HepG2 (cell line): ENCODE measurements at regions not wholly inside any gene's neighbourhood (a gene's known extent, or its start where the extent isn't known, plus 50 kb on each side); places are given as distances from the start of the nearest gene placed in this dataset.

ENCODE experiments used
- ATAC-seq: fragments of 200-7000 bp; cut with Tn5 transposase; 3 replicates; pipeline ENCODE4 v1.9.1; 2020; ENCODE audit warnings: mild to moderate bottlenecking, moderate library complexity
- BruUV-seq: library from RNA; stranded (reverse); fragments of 400-500 nt; replicated peaks from 2 replicates; lab custom pipeline; 2021; lab: Mats Ljungman, UMichigan
- CTCF ChIA-PET: fragments of 300-600 bp; formaldehyde crosslinking; extraction: SDS; loops from one replicate; lab custom pipeline; 2021; ENCODE audit warnings: low total read pairs, inconsistent platforms, low intra/inter-chr PET ratio; lab: Yijun Ruan, JAX
- POLR2A ChIA-PET: fragments of 350-600 bp; sonication (Branson Sonifier 250); formaldehyde crosslinking; loops from one replicate; lab custom pipeline; 2020; ENCODE audit warnings: antibody characterized with exemption, inconsistent platforms; lab: Yijun Ruan, JAX
- DNase-seq: peaks from one replicate; pipeline ENCODE4 v3.0.0-alpha.2; 2015; ENCODE audit warnings: low spot score
- FAIRE-seq: peaks from 3 replicates; lab custom pipeline; 2011; peaks lifted over from hg19 to GRCh38; lab: Jason Lieb, UNC
- H2AFZ ChIP-seq: one replicate; pipeline ENCODE4 v1.6.1; 2011; ENCODE audit warnings: low read length, inconsistent platforms
- H3K27ac ChIP-seq: fragments of 300-600 bp; 3 replicates; pipeline ENCODE4 v1.8.0; 2011; ENCODE audit warnings: mixed run types, mild to moderate bottlenecking, mixed read lengths, low read length, inconsistent platforms; ENCODE audit not compliant: insufficient read depth; ENCODE audit errors: extremely low read length
- H3K27me3 ChIP-seq, 2 experiments: fragments of 200-600 bp in 1 of 2; 2 replicates in 1 of 2; 3 replicates in 1 of 2; pipeline versions ENCODE4 v1.6.0 to v1.8.0; 2011; ENCODE audit warnings: low read length in 2 of 2, mild to moderate bottlenecking in 2 of 2, moderate library complexity in 2 of 2, inconsistent platforms in 1 of 2; ENCODE audit not compliant: insufficient read depth in 2 of 2, control insufficient read depth in 1 of 2
- H3K36me3 ChIP-seq, 2 experiments: fragments of 200-600 bp in 1 of 2; replicated peaks in 1 of 2; 2 replicates in 1 of 2; 3 replicates in 1 of 2; pipeline versions ENCODE4 v1.5.1 to v1.8.0; 2011; ENCODE audit warnings: low read length in 2 of 2, inconsistent platforms in 1 of 2; ENCODE audit not compliant: insufficient read depth in 2 of 2, control insufficient read depth in 1 of 2
- H3K4me1 ChIP-seq: 2 replicates; pipeline ENCODE4 v1.5.1; 2012; ENCODE audit warnings: low read length, inconsistent platforms; ENCODE audit not compliant: insufficient read depth
- H3K4me2 ChIP-seq: 2 replicates; pipeline ENCODE4 v1.6.0; 2011; ENCODE audit warnings: low read depth, low read length, inconsistent platforms
- H3K4me3 ChIP-seq, 3 experiments: fragments of 200-600 bp in 1 of 3; sonication (generic), shearing (Covaris generic) in 1 of 3; replicated peaks in 1 of 3; 2 replicates each; pipeline ENCODE4 v1.5.1; 2011 to 2016; ENCODE audit warnings: low read length in 3 of 3, inconsistent platforms in 2 of 3, low read depth in 2 of 3, mild to moderate bottlenecking in 2 of 3, control low read depth in 1 of 3, mixed read lengths in 1 of 3; ENCODE audit not compliant: insufficient read depth in 1 of 3
- H3K79me2 ChIP-seq: one replicate; pipeline ENCODE4 v1.6.1; 2011; ENCODE audit warnings: low read length, inconsistent platforms; ENCODE audit not compliant: insufficient read depth
- H3K9ac ChIP-seq: 2 replicates; pipeline ENCODE4 v1.6.0; 2011; ENCODE audit warnings: mild to moderate bottlenecking, low read depth, low read length, inconsistent platforms; ENCODE audit not compliant: insufficient read depth
- H3K9me3 ChIP-seq: 2 replicates; pipeline ENCODE4 v1.5.1; 2012; ENCODE audit warnings: mild to moderate bottlenecking, low read length
- H4K20me1 ChIP-seq: 2 replicates; pipeline ENCODE4 v1.6.0; 2011; ENCODE audit warnings: inconsistent platforms, mild to moderate bottlenecking, low read length, moderate library complexity; ENCODE audit not compliant: insufficient read depth
- AGO1 ChIP-seq: fragments of 200-400 bp; formaldehyde crosslinking; IDR thresholded peaks from 2 replicates; pipeline ENCODE4 v1.6.1; 2017; ENCODE audit warnings: mild to moderate bottlenecking, low read depth, low read length, moderate library complexity; ENCODE audit not compliant: poor library complexity, severe bottlenecking
- ATAD3A ChIP-seq: sonication (generic); formaldehyde crosslinking; IDR thresholded peaks from 2 replicates; pipeline ENCODE4 v1.4.0; 2020; ENCODE audit warnings: missing genetic modification reagents
- ATRX ChIP-seq: sonication (generic); formaldehyde crosslinking; IDR thresholded peaks from 2 replicates; pipeline ENCODE4 v1.4.0; 2020; ENCODE audit warnings: missing genetic modification reagents, borderline replicate concordance
- CBX2 ChIP-seq, 2 experiments: fragments of 200-600 bp in 1 of 2; sonication (generic); formaldehyde crosslinking in 1 of 2; IDR thresholded peaks; 2 replicates each; pipeline versions ENCODE4 v1.7.0 to v1.8.1; 2018 to 2022; ENCODE audit warnings: low read depth in 2 of 2, low read length in 1 of 2, mild to moderate bottlenecking in 1 of 2, missing genetic modification reagents in 1 of 2
- HIC2 ChIP-seq: sonication (generic); formaldehyde crosslinking; IDR thresholded peaks from 2 replicates; pipeline ENCODE4 v1.9.0; 2022; ENCODE audit warnings: low read depth, missing genetic modification reagents
- HIVEP1 ChIP-seq: sonication (generic); formaldehyde crosslinking; IDR thresholded peaks from 2 replicates; pipeline ENCODE4 v1.4.0; 2020; ENCODE audit warnings: mild to moderate bottlenecking, missing genetic modification reagents
- JUNB ChIP-seq: sonication (generic); formaldehyde crosslinking; IDR thresholded peaks from 2 replicates; pipeline ENCODE4 v1.8.0; 2022; ENCODE audit warnings: missing genetic modification reagents, mild to moderate bottlenecking, borderline replicate concordance
- KAT8 ChIP-seq: IDR thresholded peaks from 2 replicates; pipeline ENCODE4 v1.6.1; 2016; ENCODE audit warnings: missing genetic modification reagents, missing compliant biosample characterization
- PRDM4 ChIP-seq: sonication (generic); formaldehyde crosslinking; IDR thresholded peaks from 2 replicates; pipeline ENCODE4 v1.9.0; 2021; ENCODE audit warnings: missing genetic modification reagents, borderline replicate concordance
- SYNCRIP ChIP-seq: fragments of 200-400 bp; formaldehyde crosslinking; IDR thresholded peaks from 2 replicates; pipeline ENCODE4 v1.6.1; 2018; ENCODE audit warnings: mild to moderate bottlenecking, low read depth, low read length; ENCODE audit not compliant: insufficient read depth
- TGIF2 ChIP-seq: IDR thresholded peaks from 2 replicates; pipeline ENCODE4 v1.6.1; 2016; ENCODE audit warnings: control low read depth, missing compliant biosample characterization
- ZNF101 ChIP-seq: sonication (generic); formaldehyde crosslinking; IDR thresholded peaks from 2 replicates; pipeline ENCODE4 v1.4.0; 2020; ENCODE audit warnings: mild to moderate bottlenecking, low read depth, missing genetic modification reagents, borderline replicate concordance
- ZNF543 ChIP-seq: sonication (generic); formaldehyde crosslinking; IDR thresholded peaks from 2 replicates; pipeline ENCODE4 v1.4.0; 2020; ENCODE audit warnings: mild to moderate bottlenecking, missing genetic modification reagents
- ZNF782 ChIP-seq: sonication (generic); formaldehyde crosslinking; IDR thresholded peaks from 2 replicates; pipeline ENCODE4 v1.4.0; 2020; ENCODE audit warnings: missing genetic modification reagents, mild to moderate bottlenecking, borderline replicate concordance
- in situ Hi-C: cut with HindIII; loops from 2 replicates; pipeline ENCODE4 v1.10.0; 2017; ENCODE audit warnings: low pct_unique_long_range_greater_than_20kb; ENCODE audit not compliant: extremely low pct_ligation_motif_present
- intact Hi-C: fragments of 100-400 bp; cut with micrococcal nuclease; formaldehyde crosslinking; loops from one replicate; pipeline ENCODE4 v1.10.0; 2022; ENCODE audit not compliant: unreplicated experiment
- TF ChIP-seq, protein P1 (sequence below): sonication (generic); formaldehyde crosslinking; IDR thresholded peaks from 2 replicates; pipeline ENCODE4 v1.4.0; 2020; ENCODE audit warnings: missing genetic modification reagents
- TF ChIP-seq, protein P2 (sequence below): sonication (generic); formaldehyde crosslinking; conservative IDR thresholded peaks from 2 replicates; pipeline ENCODE4 v1.8.0; 2022; ENCODE audit warnings: missing genetic modification reagents

DNA sequence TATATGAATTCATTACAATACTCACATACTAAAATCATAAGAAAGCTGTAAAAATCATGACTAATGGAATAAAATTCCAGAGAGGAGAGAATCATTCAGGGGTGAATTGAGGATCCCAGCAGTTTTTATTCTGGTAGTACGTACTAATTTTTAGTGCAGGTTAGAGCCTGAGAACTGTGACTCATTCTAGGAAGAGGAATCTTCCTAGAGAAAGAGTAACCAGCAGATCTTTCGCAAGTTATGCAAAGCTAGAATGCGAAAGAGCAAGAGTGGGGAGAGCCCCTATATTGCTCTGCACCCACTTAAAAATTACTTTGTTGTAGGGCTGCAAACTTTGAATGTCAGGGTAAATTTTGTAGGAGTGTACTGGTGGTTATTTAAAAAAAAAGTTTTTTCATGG lies 303.6 kb upstream of the ARPP21 start (continued):
- TF ChIP-seq HIC2 (CRISPR knock-in tag) (no peak), ZNF543 (no peak), ATRX (no peak), CBX2 (IDR thresholded peaks at IDR 0.05; ENCODE audit: low read depth, low read length) (no peak), CBX2 (CRISPR knock-in tag; IDR thresholded peaks at IDR 0.05; ENCODE audit: low read depth) (no peak), SYNCRIP (no peak), TGIF2 (CRISPR knock-in tag) (no peak), KAT8 (CRISPR knock-in tag) (no peak), AGO1 (no peak), ZNF782 (no peak), ATAD3A (no peak)

- Histone ChIP-seq H3K27ac (no peak overlapping the region), H4K20me1 (no peaks in the 10 kb centered on the region), H3K4me2 (no peak overlapping the region), H3K27me3 (no peaks in the 10 kb centered on the region), H3K9me3 (peaks cover 70% of the 10 kb centered on the region), H3K36me3 (no peaks in the 10 kb centered on the region), H3K9ac (no peak overlapping the region), H3K79me2 (no peaks in the 10 kb centered on the region), H2AFZ (no peak overlapping the region), H3K4me3 (no peak overlapping the region), H3K4me1 (no peaks in the 10 kb centered on the region)
- ATAC-seq (no peak), DNase-seq (no peak), FAIRE-seq (no peak)
- intact Hi-C loops, result no loop called here
- POLR2A ChIA-PET, result no interaction called here
- BruUV-seq, result no TSS peak
- in situ Hi-C loops, result no loop called here
- CTCF ChIA-PET, result no interaction called here
- TF ChIP-seq HIVEP1, result no peak
- TF ChIP-seq, protein P1, sequence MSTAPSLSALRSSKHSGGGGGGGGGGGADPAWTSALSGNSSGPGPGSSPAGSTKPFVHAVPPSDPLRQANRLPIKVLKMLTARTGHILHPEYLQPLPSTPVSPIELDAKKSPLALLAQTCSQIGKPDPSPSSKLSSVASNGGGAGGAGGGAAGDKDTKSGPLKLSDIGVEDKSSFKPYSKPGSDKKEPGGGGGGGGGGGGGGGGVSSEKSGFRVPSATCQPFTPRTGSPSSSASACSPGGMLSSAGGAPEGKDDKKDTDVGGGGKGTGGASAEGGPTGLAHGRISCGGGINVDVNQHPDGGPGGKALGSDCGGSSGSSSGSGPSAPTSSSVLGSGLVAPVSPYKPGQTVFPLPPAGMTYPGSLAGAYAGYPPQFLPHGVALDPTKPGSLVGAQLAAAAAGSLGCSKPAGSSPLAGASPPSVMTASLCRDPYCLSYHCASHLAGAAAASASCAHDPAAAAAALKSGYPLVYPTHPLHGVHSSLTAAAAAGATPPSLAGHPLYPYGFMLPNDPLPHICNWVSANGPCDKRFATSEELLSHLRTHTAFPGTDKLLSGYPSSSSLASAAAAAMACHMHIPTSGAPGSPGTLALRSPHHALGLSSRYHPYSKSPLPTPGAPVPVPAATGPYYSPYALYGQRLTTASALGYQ (CRISPR knock-in tag), result no peak
- TF ChIP-seq JUNB (CRISPR knock-in tag), result no peak
- no peak for TF ChIP-seq PRDM4 (CRISPR knock-in tag)
- TF ChIP-seq, protein P2, sequence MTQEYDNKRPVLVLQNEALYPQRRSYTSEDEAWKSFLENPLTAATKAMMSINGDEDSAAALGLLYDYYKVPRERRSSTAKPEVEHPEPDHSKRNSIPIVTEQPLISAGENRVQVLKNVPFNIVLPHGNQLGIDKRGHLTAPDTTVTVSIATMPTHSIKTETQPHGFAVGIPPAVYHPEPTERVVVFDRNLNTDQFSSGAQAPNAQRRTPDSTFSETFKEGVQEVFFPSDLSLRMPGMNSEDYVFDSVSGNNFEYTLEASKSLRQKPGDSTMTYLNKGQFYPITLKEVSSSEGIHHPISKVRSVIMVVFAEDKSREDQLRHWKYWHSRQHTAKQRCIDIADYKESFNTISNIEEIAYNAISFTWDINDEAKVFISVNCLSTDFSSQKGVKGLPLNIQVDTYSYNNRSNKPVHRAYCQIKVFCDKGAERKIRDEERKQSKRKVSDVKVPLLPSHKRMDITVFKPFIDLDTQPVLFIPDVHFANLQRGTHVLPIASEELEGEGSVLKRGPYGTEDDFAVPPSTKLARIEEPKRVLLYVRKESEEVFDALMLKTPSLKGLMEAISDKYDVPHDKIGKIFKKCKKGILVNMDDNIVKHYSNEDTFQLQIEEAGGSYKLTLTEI (CRISPR knock-in tag), result no peak
- TF ChIP-seq ZNF101, result no peak
- no peak for TF ChIP-seq TGIF2 (CRISPR knock-in tag)
These were observed 302.7 kb upstream of the ARPP21 start for GRCh38 chr3:35336601-35337000.
